RWPE2 (cell line): ENCODE measurements at regions not wholly inside any gene's neighbourhood (a gene's known extent, or its start where the extent isn't known, plus 50 kb on each side); places are given as distances from the start of the nearest gene placed in this dataset.
A peak's percentile ranks its signal among the peaks of the same experiment; 100 is the strongest.

Experiments used
- ATAC-seq: fragments of 200-7000 bp; cut with Tn5 transposase; 3 replicates; pipeline ENCODE4 v1.9.1; 2021; ENCODE audit warnings: low read depth
- DNase-seq: peaks from one replicate; pipeline ENCODE4 v3.0.0-alpha.2; 2020; ENCODE audit warnings: low spot score
- H3K27ac ChIP-seq: fragments of 450-650 bp; 2 replicates; pipeline ENCODE4 v1.5.1; 2017; ENCODE audit warnings: mild to moderate bottlenecking; ENCODE audit not compliant: poor library complexity, severe bottlenecking
- H3K27me3 ChIP-seq: fragments of 250-450 bp; sonication (Bioruptor Pico); 2 replicates; pipeline ENCODE4 v1.5.1; 2021; ENCODE audit warnings: mild to moderate bottlenecking, moderate library complexity; ENCODE audit not compliant: insufficient read depth, poor library complexity, severe bottlenecking
- H3K36me3 ChIP-seq: fragments of 250-450 bp; sonication (Bioruptor Pico); 2 replicates; pipeline ENCODE4 v1.5.1; 2020; ENCODE audit warnings: low read depth, mild to moderate bottlenecking, moderate library complexity
- H3K4me1 ChIP-seq: fragments of 250-450 bp; sonication (Bioruptor Pico); 2 replicates; pipeline ENCODE4 v1.5.1; 2021; ENCODE audit warnings: mild to moderate bottlenecking, moderate library complexity; ENCODE audit not compliant: insufficient read depth, poor library complexity, severe bottlenecking
- H3K4me3 ChIP-seq: fragments of 250-450 bp; sonication (Bioruptor Pico); 2 replicates; pipeline ENCODE4 v1.5.1; 2021; ENCODE audit warnings: mild to moderate bottlenecking, moderate library complexity; ENCODE audit not compliant: severe bottlenecking
- H3K9me3 ChIP-seq: fragments of 250-450 bp; sonication (Bioruptor Pico); 2 replicates; pipeline ENCODE4 v1.5.1; 2021; ENCODE audit warnings: mild to moderate bottlenecking, moderate library complexity; ENCODE audit not compliant: severe bottlenecking
- TF ChIP-seq, protein P1 (sequence below): fragments of 450-650 bp; IDR thresholded peaks from one replicate; pipeline ENCODE4 v1.5.1; 2017; ENCODE audit warnings: mild to moderate bottlenecking, moderate library complexity; ENCODE audit not compliant: poor library complexity, severe bottlenecking

DNA sequence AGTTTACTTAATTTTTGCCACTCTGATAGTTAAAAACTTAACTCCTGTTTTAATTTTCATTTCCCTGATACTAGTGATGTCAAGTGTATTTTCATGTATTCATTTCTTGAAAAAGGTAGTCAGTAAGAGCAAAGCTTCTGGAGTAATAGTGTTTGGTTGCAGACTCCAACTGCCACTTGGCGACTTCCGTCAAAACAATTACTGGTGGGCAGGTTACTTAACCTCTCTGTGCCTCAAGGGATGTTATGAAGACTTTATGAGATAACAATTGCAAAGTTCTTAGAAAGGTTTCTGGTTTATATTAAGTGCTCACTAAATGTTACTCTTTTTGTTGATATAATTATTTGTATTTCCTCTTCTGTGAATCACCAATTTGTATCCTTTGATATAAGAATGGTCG is 129.7 kb downstream of the NFKBIZ start:
- Histone ChIP-seq H3K36me3 (no peaks in the 10 kb centered on the region), H3K4me3 (no peak overlapping the region), H3K4me1 (no peaks in the 10 kb centered on the region), H3K27ac (no peak overlapping the region), H3K27me3 (no peaks in the 10 kb centered on the region), H3K9me3 (no peaks in the 10 kb centered on the region)
- ATAC-seq, result no peak
- DNase-seq, result no peak
- TF ChIP-seq, protein P1, sequence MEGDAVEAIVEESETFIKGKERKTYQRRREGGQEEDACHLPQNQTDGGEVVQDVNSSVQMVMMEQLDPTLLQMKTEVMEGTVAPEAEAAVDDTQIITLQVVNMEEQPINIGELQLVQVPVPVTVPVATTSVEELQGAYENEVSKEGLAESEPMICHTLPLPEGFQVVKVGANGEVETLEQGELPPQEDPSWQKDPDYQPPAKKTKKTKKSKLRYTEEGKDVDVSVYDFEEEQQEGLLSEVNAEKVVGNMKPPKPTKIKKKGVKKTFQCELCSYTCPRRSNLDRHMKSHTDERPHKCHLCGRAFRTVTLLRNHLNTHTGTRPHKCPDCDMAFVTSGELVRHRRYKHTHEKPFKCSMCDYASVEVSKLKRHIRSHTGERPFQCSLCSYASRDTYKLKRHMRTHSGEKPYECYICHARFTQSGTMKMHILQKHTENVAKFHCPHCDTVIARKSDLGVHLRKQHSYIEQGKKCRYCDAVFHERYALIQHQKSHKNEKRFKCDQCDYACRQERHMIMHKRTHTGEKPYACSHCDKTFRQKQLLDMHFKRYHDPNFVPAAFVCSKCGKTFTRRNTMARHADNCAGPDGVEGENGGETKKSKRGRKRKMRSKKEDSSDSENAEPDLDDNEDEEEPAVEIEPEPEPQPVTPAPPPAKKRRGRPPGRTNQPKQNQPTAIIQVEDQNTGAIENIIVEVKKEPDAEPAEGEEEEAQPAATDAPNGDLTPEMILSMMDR, result no peak

DNA sequence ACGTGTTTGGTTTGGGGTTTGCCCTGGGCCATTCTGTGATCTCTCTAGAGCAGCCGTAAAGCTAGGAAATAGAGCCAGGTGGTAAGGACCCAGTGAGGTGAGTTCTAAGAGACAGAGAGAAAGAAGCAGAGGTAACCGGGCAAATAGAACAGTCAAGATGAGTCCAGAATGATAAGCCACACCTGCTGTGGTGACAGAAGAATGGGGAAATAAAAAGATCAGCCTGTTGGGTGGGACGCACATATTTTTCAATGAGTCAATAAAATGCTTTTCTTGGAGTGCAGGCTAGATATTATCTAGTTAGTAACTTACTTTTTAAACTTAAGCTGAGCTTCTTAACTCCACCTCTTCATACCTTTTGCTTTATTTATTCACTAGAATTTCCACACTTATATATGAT is 135.0 kb downstream of the NFKBIZ start:
- H3K4me1 ChIP-seq, result no peaks in the 10 kb centered on the region
- peak; percentile 54; the same call in 1 of the 3 replicates for ATAC-seq
- no peaks in the 10 kb centered on the region for H3K9me3 ChIP-seq
- no peak for DNase-seq
- no peaks in the 10 kb centered on the region for H3K27me3 ChIP-seq
- no peak overlapping the region for H3K4me3 ChIP-seq
- H3K27ac ChIP-seq, result no peak overlapping the region
- H3K36me3 ChIP-seq, result no peaks in the 10 kb centered on the region
- TF ChIP-seq, protein P1, result no peak

GRCh38 chr3:101988596-101988995 is 139.3 kb downstream of the NFKBIZ start:
- DNase-seq (no peak), ATAC-seq (no peak)
- no peaks in the 10 kb centered on the region for H3K36me3 ChIP-seq
- no peaks in the 10 kb centered on the region for H3K4me1 ChIP-seq
- no peaks in the 10 kb centered on the region for H3K27me3 ChIP-seq
- H3K9me3 ChIP-seq, result no peaks in the 10 kb centered on the region
- TF ChIP-seq, protein P1, result no peak
- no peak overlapping the region for H3K4me3 ChIP-seq
- no peak overlapping the region for H3K27ac ChIP-seq

GRCh38 chr3:101989578-101990200 is 140.4 kb downstream of the NFKBIZ start:
- Histone ChIP-seq H3K27ac (no peak overlapping the region), H3K36me3 (no peaks in the 10 kb centered on the region), H3K4me3 (no peak overlapping the region), H3K4me1 (peaks cover 8% of the 10 kb centered on the region), H3K9me3 (no peaks in the 10 kb centered on the region), H3K27me3 (no peaks in the 10 kb centered on the region)
- ATAC-seq (no peak), DNase-seq (no peak)
- TF ChIP-seq, protein P1, result no peak

DNA sequence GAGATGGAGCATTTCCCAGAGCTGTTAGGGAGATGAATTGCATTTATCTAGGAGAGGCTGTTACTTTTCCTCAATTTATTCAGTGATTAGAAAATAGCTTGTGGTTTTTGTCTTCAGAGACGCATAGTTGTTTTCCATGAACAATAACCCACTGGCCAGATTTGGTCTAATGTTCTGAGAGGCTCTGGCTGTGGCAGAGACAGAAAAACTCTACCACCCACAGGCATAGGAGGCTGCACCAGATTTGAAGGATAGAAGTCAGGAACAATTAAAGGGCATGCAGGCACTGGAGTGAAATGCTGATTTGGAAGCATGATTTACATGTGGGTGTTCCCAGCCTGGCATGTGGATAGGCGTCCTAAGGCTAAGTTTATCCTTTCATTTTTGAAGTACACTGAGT is 143.5 kb downstream of the NFKBIZ start:
- H3K36me3 ChIP-seq, result no peaks in the 10 kb centered on the region
- no peaks in the 10 kb centered on the region for H3K27me3 ChIP-seq
- no peak overlapping the region for H3K4me3 ChIP-seq
- TF ChIP-seq, protein P1, result no peak
- no peak for ATAC-seq
- no peak overlapping the region for H3K27ac ChIP-seq
- peaks cover 18% of the 10 kb centered on the region for H3K4me1 ChIP-seq
- DNase-seq, result no peak
- H3K9me3 ChIP-seq, result no peaks in the 10 kb centered on the region
